ENCODE measurements at regions not wholly inside any gene's neighbourhood (a gene's known extent, or its start where the extent isn't known, plus 50 kb on each side); places are given as distances from the start of the nearest gene placed in this dataset.
A peak's percentile ranks its signal among the peaks of the same experiment; 100 is the strongest.

DNA sequence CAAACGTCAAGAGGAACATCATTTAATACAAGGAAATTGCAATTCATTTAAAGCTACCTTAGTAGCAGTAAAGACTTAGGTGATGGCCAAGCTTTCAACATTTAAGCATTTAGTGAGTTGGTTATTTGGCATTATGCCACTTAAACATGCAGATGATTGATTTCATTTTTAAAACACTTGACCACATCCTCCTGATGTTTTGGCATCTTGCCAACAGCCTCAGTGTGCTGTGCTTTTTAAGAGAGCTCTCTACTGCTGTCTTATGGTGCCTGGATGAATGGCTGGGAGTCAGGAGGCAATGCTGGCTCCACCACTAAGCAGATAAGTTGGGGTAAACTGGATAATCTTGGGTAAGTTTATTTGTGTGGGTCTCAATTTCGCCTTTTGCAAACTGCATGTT is 364.5 kb downstream of the MAN2A1 start:
- H3K4me1 Mint-ChIP-seq = peaks cover 31 to 34% of the 10 kb centered on the region in 2 experiments
- Histone ChIP-seq H2BK12ac (ENCODE audit: insufficient read length, low read depth, low read length) (no peak overlapping the region), H2BK5ac (ENCODE audit: insufficient read length, low read length) (no peak overlapping the region), H3K27me3 (ENCODE audit: insufficient read depth, low read length) (no peaks in the 10 kb centered on the region), H4K91ac (ENCODE audit: insufficient read length, low read depth, low read length) (no peak overlapping the region), H2BK20ac (ENCODE audit: low read depth, low read length, poor library complexity, severe bottlenecking) (no peak overlapping the region), H3K18ac (ENCODE audit: insufficient read length, low read depth, low read length) (no peak overlapping the region), H2BK15ac (ENCODE audit: low read depth, low read length) (no peak overlapping the region), H3K4me2 (ENCODE audit: insufficient read depth, insufficient read length, low read length) (no peak overlapping the region), H4K5ac (ENCODE audit: insufficient read length, low read depth, low read length) (no peak overlapping the region), H4K8ac (replicated peaks; ENCODE audit: insufficient read length, low read depth, low read length) (no peak overlapping the region), H3K4ac (ENCODE audit: low read depth, low read length) (no peak overlapping the region), H3K14ac (ENCODE audit: insufficient read depth, low read length) (no peak overlapping the region), H3K79me1 (ENCODE audit: insufficient read depth, low read depth, low read length, poor library complexity, severe bottlenecking) (no peaks in the 10 kb centered on the region), H3K56ac (ENCODE audit: insufficient read length, low read depth, low read length) (no peak overlapping the region), H2BK120ac (ENCODE audit: low read depth, low read length, poor library complexity, severe bottlenecking) (no peak overlapping the region), H3K27ac (ENCODE audit: insufficient read length, low read depth, low read length) (no peak overlapping the region), H3K23ac (ENCODE audit: insufficient read length, low read depth, low read length) (no peak overlapping the region), H3K9ac (ENCODE audit: extremely low read depth, insufficient read length, low read length) (no peak overlapping the region), H3K23me2 (ENCODE audit: insufficient read length, low read depth, low read length, poor library complexity, severe bottlenecking) (no peaks in the 10 kb centered on the region), H3K79me2 (ENCODE audit: insufficient read depth, low read length) (no peaks in the 10 kb centered on the region), H3T11ph (ENCODE audit: low read length) (no peak overlapping the region), H3K4me1 (ENCODE audit: insufficient read depth, low read length) (peaks cover 10% of the 10 kb centered on the region), H3K9me3 (ENCODE audit: control insufficient read depth, low read depth, low read length) (no peaks in the 10 kb centered on the region), H2AK5ac (ENCODE audit: insufficient read length, low read length) (no peak overlapping the region), H2AFZ (ENCODE audit: low read length) (no peak overlapping the region), H4K20me1 (ENCODE audit: control insufficient read depth, insufficient read depth, insufficient read length) (no peaks in the 10 kb centered on the region)
- H3K9me3 Mint-ChIP-seq = no peaks in the 10 kb centered on the region
- DNase-seq = no peak
- no peak overlapping the region for H3K27ac Mint-ChIP-seq
- TF ChIP-seq, protein P1, sequence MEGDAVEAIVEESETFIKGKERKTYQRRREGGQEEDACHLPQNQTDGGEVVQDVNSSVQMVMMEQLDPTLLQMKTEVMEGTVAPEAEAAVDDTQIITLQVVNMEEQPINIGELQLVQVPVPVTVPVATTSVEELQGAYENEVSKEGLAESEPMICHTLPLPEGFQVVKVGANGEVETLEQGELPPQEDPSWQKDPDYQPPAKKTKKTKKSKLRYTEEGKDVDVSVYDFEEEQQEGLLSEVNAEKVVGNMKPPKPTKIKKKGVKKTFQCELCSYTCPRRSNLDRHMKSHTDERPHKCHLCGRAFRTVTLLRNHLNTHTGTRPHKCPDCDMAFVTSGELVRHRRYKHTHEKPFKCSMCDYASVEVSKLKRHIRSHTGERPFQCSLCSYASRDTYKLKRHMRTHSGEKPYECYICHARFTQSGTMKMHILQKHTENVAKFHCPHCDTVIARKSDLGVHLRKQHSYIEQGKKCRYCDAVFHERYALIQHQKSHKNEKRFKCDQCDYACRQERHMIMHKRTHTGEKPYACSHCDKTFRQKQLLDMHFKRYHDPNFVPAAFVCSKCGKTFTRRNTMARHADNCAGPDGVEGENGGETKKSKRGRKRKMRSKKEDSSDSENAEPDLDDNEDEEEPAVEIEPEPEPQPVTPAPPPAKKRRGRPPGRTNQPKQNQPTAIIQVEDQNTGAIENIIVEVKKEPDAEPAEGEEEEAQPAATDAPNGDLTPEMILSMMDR (conservative IDR thresholded peaks at IDR 0.05) = peak; percentile 25; the same call in 1 of the 3 replicates
- H3K36me3 Mint-ChIP-seq (ENCODE audit: insufficient read depth in 1 of 3, low read depth in 3 of 3) = no peaks in the 10 kb centered on the region
- no peak overlapping the region for H3K4me3 Mint-ChIP-seq
- no peaks in the 10 kb centered on the region for H3K27me3 Mint-ChIP-seq (ENCODE audit: low read depth)
- WGBS (ENCODE audit: extremely low coverage, insufficient read length, low lambda C conversion rate) = no CpG with 5 or more reads among the region's 2 CpGs

Measured in H9 (cell line).